PC-3 (cell line): ENCODE measurements at regions not wholly inside any gene's neighbourhood (a gene's known extent, or its start where the extent isn't known, plus 50 kb on each side); places are given as distances from the start of the nearest gene placed in this dataset.

ENCODE experiments used
- ATAC-seq: fragments of 200-7000 bp; cut with Tn5 transposase; 2 replicates; pipeline ENCODE4 v1.9.1; 2020; ENCODE audit warnings: mild to moderate bottlenecking, moderate library complexity
- BruUV-seq: library from RNA; stranded (reverse); fragments of 400-500 nt; replicated peaks from 2 replicates; lab custom pipeline; 2021; lab: Mats Ljungman, UMichigan
- CTCF ChIA-PET: fragments of 300-600 bp; sonication (Branson Sonifier 250); formaldehyde crosslinking; loops from one replicate; lab custom pipeline; 2022; ENCODE audit warnings: antibody characterized with exemption; lab: Charles Lee
- POLR2A ChIA-PET: fragments of 300-600 bp; sonication (Branson Sonifier 250); formaldehyde crosslinking; loops from one replicate; lab custom pipeline; 2022; ENCODE audit warnings: antibody characterized with exemption; ENCODE audit not compliant: unreplicated experiment; lab: Charles Lee
- DNase-seq: peaks from one replicate; pipeline ENCODE4 v3.0.0-alpha.2; 2015
- H2AFZ ChIP-seq: fragments of 300-600 bp; sonication (generic); 2 replicates; pipeline ENCODE4 v1.6.0; 2016; ENCODE audit warnings: antibody characterized with exemption, low read length
- H3F3A ChIP-seq: fragments of 300-600 bp; sonication (generic); one replicate; pipeline ENCODE4 v1.6.0; 2017; ENCODE audit warnings: antibody characterized with exemption, low read length, control low read depth, mild to moderate bottlenecking; ENCODE audit not compliant: unreplicated experiment
- H3K27ac ChIP-seq: fragments of 300-600 bp; sonication (generic); 2 replicates; pipeline ENCODE4 v1.5.1; 2016; ENCODE audit warnings: mild to moderate bottlenecking, low read length
- H3K27me3 ChIP-seq: fragments of 300-600 bp; sonication (generic); 2 replicates; pipeline ENCODE4 v1.6.1; 2016; ENCODE audit warnings: low read length, mixed read lengths
- H3K36me3 ChIP-seq: fragments of 300-600 bp; sonication (generic); 2 replicates; pipeline ENCODE4 v1.6.1; 2016; ENCODE audit warnings: low read depth, mixed run types, low read length, mixed read lengths
- H3K4me1 ChIP-seq: fragments of 300-600 bp; sonication (generic); 2 replicates; pipeline ENCODE4 v1.5.1; 2016; ENCODE audit warnings: low read length; ENCODE audit not compliant: insufficient read depth
- H3K4me2 ChIP-seq: fragments of 300-600 bp; sonication (generic); 2 replicates; pipeline ENCODE4 v1.6.0; 2016; ENCODE audit warnings: low read length
- H3K4me3 ChIP-seq: fragments of 300-600 bp; sonication (generic); 2 replicates; pipeline ENCODE4 v1.5.1; 2016; ENCODE audit warnings: mild to moderate bottlenecking, low read length, mixed read lengths
- H3K79me2 ChIP-seq: fragments of 300-600 bp; sonication (generic); 2 replicates; pipeline ENCODE4 v1.6.1; 2017; ENCODE audit warnings: low read length, mixed read lengths
- H3K9ac ChIP-seq: fragments of 300-600 bp; sonication (generic); 2 replicates; pipeline ENCODE4 v1.6.0; 2016; ENCODE audit warnings: mild to moderate bottlenecking, low read length
- H3K9me2 ChIP-seq: fragments of 300-600 bp; sonication (generic); replicated peaks from 2 replicates; pipeline ENCODE4 v1.6.1; 2016; ENCODE audit warnings: mixed run types, low read length, mixed read lengths
- H3K9me3 ChIP-seq: fragments of 300-600 bp; sonication (generic); 2 replicates; pipeline ENCODE4 v1.6.1; 2016; ENCODE audit warnings: low read length, mixed read lengths
- H4K20me1 ChIP-seq: fragments of 300-600 bp; sonication (generic); 2 replicates; pipeline ENCODE4 v1.6.1; 2016; ENCODE audit warnings: low read length, mixed read lengths
- CTCF ChIP-seq: fragments of 300-600 bp; sonication (generic); conservative IDR thresholded peaks from 2 replicates; pipeline ENCODE4 v1.5.1; 2017; ENCODE audit warnings: antibody characterized with exemption, low read depth, mild to moderate bottlenecking, low read length
- EZH2 ChIP-seq: fragments of 300-600 bp; sonication (generic); IDR thresholded peaks from one replicate; pipeline ENCODE4 v1.6.1; 2017; ENCODE audit warnings: antibody characterized with exemption, mild to moderate bottlenecking, low read length; ENCODE audit not compliant: unreplicated experiment
- EZH2phosphoT487 ChIP-seq: fragments of 300-600 bp; sonication (generic); IDR thresholded peaks from 2 replicates; pipeline ENCODE4 v1.6.1; 2018; ENCODE audit warnings: mild to moderate bottlenecking, antibody characterized with exemption, low read length, borderline replicate concordance
- intact Hi-C: fragments of 100-400 bp; cut with micrococcal nuclease; formaldehyde crosslinking; loops from 2 replicates; pipeline ENCODE4 v1.9.0; 2023

GRCh38 chr4:125994024-125994423 lies 679.3 kb downstream of the FAT4 start:
- Histone ChIP-seq H3K4me1 (no peaks in the 10 kb centered on the region), H3K9ac (no peak overlapping the region), H3K9me2 (no peaks in the 10 kb centered on the region), H3F3A (no peaks in the 10 kb centered on the region), H3K36me3 (no peaks in the 10 kb centered on the region), H2AFZ (no peak overlapping the region), H3K9me3 (no peaks in the 10 kb centered on the region), H4K20me1 (no peaks in the 10 kb centered on the region), H3K79me2 (no peaks in the 10 kb centered on the region), H3K4me2 (no peak overlapping the region), H3K4me3 (no peak overlapping the region), H3K27me3 (no peaks in the 10 kb centered on the region), H3K27ac (no peak overlapping the region)
- ATAC-seq (no peak), DNase-seq (no peak)
- no TSS peak for BruUV-seq
- POLR2A ChIA-PET = no interaction called here
- CTCF ChIA-PET = no interaction called here
- intact Hi-C loops = no loop called here
- TF ChIP-seq CTCF (no peak), EZH2phosphoT487 (no peak)

- Histone ChIP-seq H4K20me1 (no peaks in the 10 kb centered on the region), H3K4me1 (no peaks in the 10 kb centered on the region), H3K79me2 (no peaks in the 10 kb centered on the region), H3K4me2 (no peak overlapping the region), H3F3A (no peaks in the 10 kb centered on the region), H3K27me3 (no peaks in the 10 kb centered on the region), H3K9me3 (no peaks in the 10 kb centered on the region), H3K4me3 (no peak overlapping the region), H3K27ac (no peak overlapping the region), H3K36me3 (no peaks in the 10 kb centered on the region), H3K9me2 (no peaks in the 10 kb centered on the region), H2AFZ (no peak overlapping the region), H3K9ac (no peak overlapping the region)
- POLR2A ChIA-PET = no interaction called here
- DNase-seq (no peak), ATAC-seq (no peak)
- TF ChIP-seq CTCF = no peak
- TF ChIP-seq EZH2phosphoT487 = no peak
- TF ChIP-seq EZH2 = no peak
- intact Hi-C loops = no loop called here
- CTCF ChIA-PET = no interaction called here
- BruUV-seq = no TSS peak
Measured at GRCh38 chr4:125994430-125994829, 679.7 kb downstream of the FAT4 start.

GRCh38 chr4:126004941-126005340 lies 690.2 kb downstream of the FAT4 start:
- H3K9me3 ChIP-seq = no peaks in the 10 kb centered on the region

More at GRCh38 chr4:126004941-126005340, 690.2 kb downstream of the FAT4 start:
- ChIA-PET POLR2A (no interaction called here), CTCF (no interaction called here)
- Histone ChIP-seq H3K9ac (no peak overlapping the region), H3K27me3 (no peaks in the 10 kb centered on the region), H3K4me1 (no peaks in the 10 kb centered on the region), H3K79me2 (no peaks in the 10 kb centered on the region), H3F3A (no peaks in the 10 kb centered on the region), H3K36me3 (no peaks in the 10 kb centered on the region), H3K9me2 (no peaks in the 10 kb centered on the region), H3K4me3 (no peak overlapping the region), H4K20me1 (no peaks in the 10 kb centered on the region), H3K4me2 (no peak overlapping the region), H3K27ac (no peak overlapping the region), H2AFZ (no peak overlapping the region)
- TF ChIP-seq EZH2 (no peak), CTCF (no peak), EZH2phosphoT487 (no peak)
- ATAC-seq (no peak), DNase-seq (no peak)
- BruUV-seq = no TSS peak
- intact Hi-C loops = no loop called here
